ENCODE measurements at regions not wholly inside any gene's neighbourhood (a gene's known extent, or its start where the extent isn't known, plus 50 kb on each side); places are given as distances from the start of the nearest gene placed in this dataset.

DNA sequence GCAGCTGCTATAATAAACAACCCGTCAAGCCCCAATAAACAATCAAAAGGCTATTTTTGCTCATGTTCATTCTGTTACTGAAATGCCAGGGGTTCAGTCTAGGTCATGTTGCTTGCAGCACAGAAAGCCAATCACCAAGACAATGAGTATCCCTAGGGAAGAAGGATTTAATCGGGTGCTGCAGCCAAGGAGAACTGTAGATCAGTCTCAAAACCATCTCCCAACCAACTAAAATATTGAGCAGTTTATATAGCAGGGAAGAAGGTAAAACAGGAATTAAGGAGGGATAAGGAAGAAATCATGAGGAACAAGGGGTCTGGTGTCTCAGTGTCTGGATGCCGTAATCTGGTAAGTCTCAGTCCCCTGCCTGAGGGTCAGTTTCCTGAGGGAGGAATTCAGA is 169.5 kb downstream of the BLID start:
- TF ChIP-seq, protein P1, sequence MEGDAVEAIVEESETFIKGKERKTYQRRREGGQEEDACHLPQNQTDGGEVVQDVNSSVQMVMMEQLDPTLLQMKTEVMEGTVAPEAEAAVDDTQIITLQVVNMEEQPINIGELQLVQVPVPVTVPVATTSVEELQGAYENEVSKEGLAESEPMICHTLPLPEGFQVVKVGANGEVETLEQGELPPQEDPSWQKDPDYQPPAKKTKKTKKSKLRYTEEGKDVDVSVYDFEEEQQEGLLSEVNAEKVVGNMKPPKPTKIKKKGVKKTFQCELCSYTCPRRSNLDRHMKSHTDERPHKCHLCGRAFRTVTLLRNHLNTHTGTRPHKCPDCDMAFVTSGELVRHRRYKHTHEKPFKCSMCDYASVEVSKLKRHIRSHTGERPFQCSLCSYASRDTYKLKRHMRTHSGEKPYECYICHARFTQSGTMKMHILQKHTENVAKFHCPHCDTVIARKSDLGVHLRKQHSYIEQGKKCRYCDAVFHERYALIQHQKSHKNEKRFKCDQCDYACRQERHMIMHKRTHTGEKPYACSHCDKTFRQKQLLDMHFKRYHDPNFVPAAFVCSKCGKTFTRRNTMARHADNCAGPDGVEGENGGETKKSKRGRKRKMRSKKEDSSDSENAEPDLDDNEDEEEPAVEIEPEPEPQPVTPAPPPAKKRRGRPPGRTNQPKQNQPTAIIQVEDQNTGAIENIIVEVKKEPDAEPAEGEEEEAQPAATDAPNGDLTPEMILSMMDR (IDR thresholded peaks at IDR 0.05 in 2 of 3, conservative IDR thresholded peaks at IDR 0.05 in 1 of 3; ENCODE audit: borderline replicate concordance in 1 of 3, insufficient read depth in 1 of 3, low read depth in 2 of 3, low read length in 2 of 3): no peak
- TF ChIP-seq, protein P2, sequence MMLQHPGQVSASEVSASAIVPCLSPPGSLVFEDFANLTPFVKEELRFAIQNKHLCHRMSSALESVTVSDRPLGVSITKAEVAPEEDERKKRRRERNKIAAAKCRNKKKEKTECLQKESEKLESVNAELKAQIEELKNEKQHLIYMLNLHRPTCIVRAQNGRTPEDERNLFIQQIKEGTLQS (IDR thresholded peaks at IDR 0.05): no peak
- TF ChIP-seq, protein P3, sequence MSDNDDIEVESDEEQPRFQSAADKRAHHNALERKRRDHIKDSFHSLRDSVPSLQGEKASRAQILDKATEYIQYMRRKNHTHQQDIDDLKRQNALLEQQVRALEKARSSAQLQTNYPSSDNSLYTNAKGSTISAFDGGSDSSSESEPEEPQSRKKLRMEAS (IDR thresholded peaks at IDR 0.05): no peak

All from HCT116 (cell line).